HepG2 (cell line): ENCODE measurements at regions not wholly inside any gene's neighbourhood (a gene's known extent, or its start where the extent isn't known, plus 50 kb on each side); places are given as distances from the start of the nearest gene placed in this dataset.

Experiments
- CEBPB ChIP-seq: IDR thresholded peaks from 2 replicates; pipeline ENCODE4 v1.6.1; 2011; ENCODE audit warnings: low read depth, low read length, improper control_type of control experiment, borderline replicate concordance
- EEA1 ChIP-seq: sonication (generic); formaldehyde crosslinking; IDR thresholded peaks from 2 replicates; pipeline ENCODE4 v1.5.1; 2020; ENCODE audit warnings: mild to moderate bottlenecking, missing genetic modification reagents, borderline replicate concordance
- ESRRA ChIP-seq: sonication (generic); formaldehyde crosslinking; IDR thresholded peaks from 2 replicates; pipeline ENCODE4 v1.5.1; 2020; ENCODE audit warnings: mild to moderate bottlenecking, low read depth, missing genetic modification reagents
- HNRNPUL1 ChIP-seq: fragments of 200-400 bp; formaldehyde crosslinking; IDR thresholded peaks from 2 replicates; pipeline ENCODE4 v1.6.1; 2017; ENCODE audit warnings: low read depth, mild to moderate bottlenecking, low read length, moderate library complexity
- ZBTB20 ChIP-seq: sonication (generic); formaldehyde crosslinking; IDR thresholded peaks from 2 replicates; pipeline ENCODE4 v1.8.1; 2023; ENCODE audit warnings: missing genetic modification reagents, low read depth, mild to moderate bottlenecking, borderline replicate concordance
- ZFP41 ChIP-seq: sonication (generic); formaldehyde crosslinking; IDR thresholded peaks from 2 replicates; pipeline ENCODE4 v1.4.0; 2020; ENCODE audit warnings: mild to moderate bottlenecking, missing genetic modification reagents, borderline replicate concordance
- ZSCAN29 ChIP-seq: sonication (generic); formaldehyde crosslinking; conservative IDR thresholded peaks from 2 replicates; pipeline ENCODE4 v1.4.0; 2020; ENCODE audit warnings: mild to moderate bottlenecking, missing genetic modification reagents
- TF ChIP-seq, protein P1 (sequence below): sonication (generic); formaldehyde crosslinking; IDR thresholded peaks from 2 replicates; pipeline ENCODE4 v1.5.0; 2020; ENCODE audit warnings: mild to moderate bottlenecking, missing genetic modification reagents, moderate library complexity
- TF ChIP-seq, protein P2 (sequence below): fragments of 450-650 bp; IDR thresholded peaks from 2 replicates; pipeline ENCODE4 v1.6.1; 2016
- TF ChIP-seq, protein P3 (sequence below): sonication (generic); formaldehyde crosslinking; IDR thresholded peaks from 2 replicates; pipeline ENCODE4 v1.4.0; 2020; ENCODE audit warnings: missing genetic modification reagents

DNA sequence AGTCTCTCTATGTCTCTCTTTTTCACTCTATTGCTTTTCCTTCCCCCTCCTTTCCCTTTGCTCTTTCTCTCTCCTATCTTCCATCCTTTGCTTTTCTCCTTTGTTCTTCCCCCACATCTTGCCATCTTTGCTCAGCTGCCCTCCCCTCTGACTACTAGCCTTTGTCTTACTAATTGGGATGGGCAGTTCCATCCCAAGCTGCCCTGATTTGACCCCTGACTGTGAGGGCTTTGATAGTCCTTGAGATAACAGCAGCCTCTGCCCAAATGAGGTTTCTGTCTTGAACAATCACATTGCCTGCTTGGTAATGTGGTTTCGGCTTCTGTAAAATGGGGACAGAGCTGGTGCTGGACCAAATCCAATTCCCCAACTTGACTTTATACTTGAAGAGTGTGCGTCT, 327.7 kb downstream of the DHX35 start:
- TF ChIP-seq ESRRA (no peak), ZFP41 (CRISPR knock-in tag) (no peak), CEBPB (no peak), ZSCAN29 (CRISPR knock-in tag) (no peak), ZBTB20 (CRISPR knock-in tag) (no peak), HNRNPUL1 (no peak), EEA1 (CRISPR knock-in tag) (no peak)
- TF ChIP-seq, protein P1, sequence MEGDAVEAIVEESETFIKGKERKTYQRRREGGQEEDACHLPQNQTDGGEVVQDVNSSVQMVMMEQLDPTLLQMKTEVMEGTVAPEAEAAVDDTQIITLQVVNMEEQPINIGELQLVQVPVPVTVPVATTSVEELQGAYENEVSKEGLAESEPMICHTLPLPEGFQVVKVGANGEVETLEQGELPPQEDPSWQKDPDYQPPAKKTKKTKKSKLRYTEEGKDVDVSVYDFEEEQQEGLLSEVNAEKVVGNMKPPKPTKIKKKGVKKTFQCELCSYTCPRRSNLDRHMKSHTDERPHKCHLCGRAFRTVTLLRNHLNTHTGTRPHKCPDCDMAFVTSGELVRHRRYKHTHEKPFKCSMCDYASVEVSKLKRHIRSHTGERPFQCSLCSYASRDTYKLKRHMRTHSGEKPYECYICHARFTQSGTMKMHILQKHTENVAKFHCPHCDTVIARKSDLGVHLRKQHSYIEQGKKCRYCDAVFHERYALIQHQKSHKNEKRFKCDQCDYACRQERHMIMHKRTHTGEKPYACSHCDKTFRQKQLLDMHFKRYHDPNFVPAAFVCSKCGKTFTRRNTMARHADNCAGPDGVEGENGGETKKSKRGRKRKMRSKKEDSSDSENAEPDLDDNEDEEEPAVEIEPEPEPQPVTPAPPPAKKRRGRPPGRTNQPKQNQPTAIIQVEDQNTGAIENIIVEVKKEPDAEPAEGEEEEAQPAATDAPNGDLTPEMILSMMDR (CRISPR knock-in tag): no peak
- TF ChIP-seq, protein P2, sequence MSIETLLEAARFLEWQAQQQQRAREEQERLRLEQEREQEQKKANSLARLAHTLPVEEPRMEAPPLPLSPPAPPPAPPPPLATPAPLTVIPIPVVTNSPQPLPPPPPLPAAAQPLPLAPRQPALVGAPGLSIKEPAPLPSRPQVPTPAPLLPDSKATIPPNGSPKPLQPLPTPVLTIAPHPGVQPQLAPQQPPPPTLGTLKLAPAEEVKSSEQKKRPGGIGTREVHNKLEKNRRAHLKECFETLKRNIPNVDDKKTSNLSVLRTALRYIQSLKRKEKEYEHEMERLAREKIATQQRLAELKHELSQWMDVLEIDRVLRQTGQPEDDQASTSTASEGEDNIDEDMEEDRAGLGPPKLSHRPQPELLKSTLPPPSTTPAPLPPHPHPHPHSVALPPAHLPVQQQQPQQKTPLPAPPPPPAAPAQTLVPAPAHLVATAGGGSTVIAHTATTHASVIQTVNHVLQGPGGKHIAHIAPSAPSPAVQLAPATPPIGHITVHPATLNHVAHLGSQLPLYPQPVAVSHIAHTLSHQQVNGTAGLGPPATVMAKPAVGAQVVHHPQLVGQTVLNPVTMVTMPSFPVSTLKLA: no peak
- TF ChIP-seq, protein P3, sequence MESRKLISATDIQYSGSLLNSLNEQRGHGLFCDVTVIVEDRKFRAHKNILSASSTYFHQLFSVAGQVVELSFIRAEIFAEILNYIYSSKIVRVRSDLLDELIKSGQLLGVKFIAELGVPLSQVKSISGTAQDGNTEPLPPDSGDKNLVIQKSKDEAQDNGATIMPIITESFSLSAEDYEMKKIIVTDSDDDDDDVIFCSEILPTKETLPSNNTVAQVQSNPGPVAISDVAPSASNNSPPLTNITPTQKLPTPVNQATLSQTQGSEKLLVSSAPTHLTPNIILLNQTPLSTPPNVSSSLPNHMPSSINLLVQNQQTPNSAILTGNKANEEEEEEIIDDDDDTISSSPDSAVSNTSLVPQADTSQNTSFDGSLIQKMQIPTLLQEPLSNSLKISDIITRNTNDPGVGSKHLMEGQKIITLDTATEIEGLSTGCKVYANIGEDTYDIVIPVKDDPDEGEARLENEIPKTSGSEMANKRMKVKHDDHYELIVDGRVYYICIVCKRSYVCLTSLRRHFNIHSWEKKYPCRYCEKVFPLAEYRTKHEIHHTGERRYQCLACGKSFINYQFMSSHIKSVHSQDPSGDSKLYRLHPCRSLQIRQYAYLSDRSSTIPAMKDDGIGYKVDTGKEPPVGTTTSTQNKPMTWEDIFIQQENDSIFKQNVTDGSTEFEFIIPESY (CRISPR knock-in tag): no peak
